Karpas-422 (cell line): ENCODE measurements at regions not wholly inside any gene's neighbourhood (a gene's known extent, or its start where the extent isn't known, plus 50 kb on each side); places are given as distances from the start of the nearest gene placed in this dataset.
A peak's percentile ranks its signal among the peaks of the same experiment; 100 is the strongest.
"Not testable (repeated sequence)": the region's sequence is repeated elsewhere in the genome, so short reads cannot be mapped to it uniquely, and the experiment has no call there.

Experiments used
- DNase-seq: peaks from one replicate; pipeline ENCODE4 v3.0.0-alpha.2; 2015
- H2AFZ ChIP-seq: fragments of 200-600 bp; sonication (generic); 2 replicates; pipeline ENCODE4 v1.6.1; 2014; ENCODE audit warnings: antibody characterized with exemption, low read length, mixed read lengths
- H3K27ac ChIP-seq: fragments of 200-600 bp; sonication (generic); 2 replicates; pipeline ENCODE4 v1.5.1; 2014; ENCODE audit warnings: mild to moderate bottlenecking, low read length, moderate library complexity
- H3K27me3 ChIP-seq: fragments of 200-600 bp; sonication (generic); 2 replicates; pipeline ENCODE4 v1.6.1; 2014; ENCODE audit warnings: low read length, mixed read lengths
- H3K36me3 ChIP-seq: fragments of 200-600 bp; sonication (generic); 2 replicates; pipeline ENCODE4 v1.6.1; 2014; ENCODE audit warnings: low read length, mixed read lengths; ENCODE audit not compliant: insufficient read depth
- H3K4me1 ChIP-seq: fragments of 200-600 bp; sonication (generic); 2 replicates; pipeline ENCODE4 v1.6.1; 2014; ENCODE audit warnings: mild to moderate bottlenecking, low read length, mixed read lengths
- H3K4me2 ChIP-seq: fragments of 200-600 bp; sonication (generic); 2 replicates; pipeline ENCODE4 v1.6.1; 2014; ENCODE audit warnings: low read length, low read depth, mild to moderate bottlenecking; ENCODE audit not compliant: poor library complexity, severe bottlenecking
- H3K4me3 ChIP-seq: fragments of 200-600 bp; sonication (generic); 2 replicates; pipeline ENCODE4 v1.5.1; 2014; ENCODE audit warnings: mild to moderate bottlenecking, antibody characterized with exemption, low read length, mixed read lengths
- H3K79me2 ChIP-seq: fragments of 200-600 bp; sonication (generic); 2 replicates; pipeline ENCODE4 v1.6.1; 2014; ENCODE audit warnings: mild to moderate bottlenecking, low read length, mixed read lengths
- H3K9ac ChIP-seq: fragments of 200-600 bp; sonication (generic); 2 replicates; pipeline ENCODE4 v1.6.0; 2014; ENCODE audit warnings: low read length
- H3K9me2 ChIP-seq: fragments of 200-600 bp; sonication (generic), shearing (Covaris generic); replicated peaks from 2 replicates; pipeline ENCODE4 v1.6.0; 2014; ENCODE audit warnings: mild to moderate bottlenecking, low read length, moderate library complexity; ENCODE audit not compliant: insufficient read depth
- H3K9me3 ChIP-seq: fragments of 300-700, 200-600 bp; sonication (generic); 2 replicates; pipeline ENCODE4 v1.6.1; 2014; ENCODE audit warnings: low read length, mixed read lengths
- H4K20me1 ChIP-seq: fragments of 200-600 bp; sonication (generic); 2 replicates; pipeline ENCODE4 v1.6.1; 2014; ENCODE audit warnings: mild to moderate bottlenecking, antibody characterized with exemption, low read length, low read depth; ENCODE audit not compliant: insufficient read depth

DNA sequence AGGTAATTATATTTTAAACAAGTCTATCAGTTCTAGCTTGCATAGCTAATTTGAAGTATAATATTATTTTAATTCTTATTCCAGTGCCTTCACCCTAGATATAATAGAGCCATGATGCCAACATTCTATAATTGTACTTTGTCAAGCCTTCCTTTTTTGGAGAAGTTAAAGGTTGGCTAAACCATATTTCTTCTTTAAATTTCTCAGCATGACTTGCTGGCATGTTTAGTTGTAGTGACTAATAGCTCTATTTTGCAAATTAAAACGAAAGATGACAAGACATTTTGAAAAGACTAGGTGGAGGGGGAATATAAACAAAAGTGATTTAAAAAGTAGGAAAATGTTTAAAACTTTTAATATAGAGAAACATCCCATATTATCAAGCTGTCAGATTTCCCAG, 400.7 kb downstream of the PSAT1 start:
- Histone ChIP-seq H3K79me2 (no peaks in the 10 kb centered on the region), H3K27ac (no peak overlapping the region), H3K9me3 (no peaks in the 10 kb centered on the region), H4K20me1 (no peaks in the 10 kb centered on the region), H3K4me2 (no peak overlapping the region), H3K36me3 (no peaks in the 10 kb centered on the region), H2AFZ (no peak overlapping the region), H3K4me1 (no peaks in the 10 kb centered on the region), H3K4me3 (no peak overlapping the region), H3K9me2 (no peaks in the 10 kb centered on the region), H3K27me3 (no peaks in the 10 kb centered on the region), H3K9ac (no peak overlapping the region)
- no peak for DNase-seq

DNA sequence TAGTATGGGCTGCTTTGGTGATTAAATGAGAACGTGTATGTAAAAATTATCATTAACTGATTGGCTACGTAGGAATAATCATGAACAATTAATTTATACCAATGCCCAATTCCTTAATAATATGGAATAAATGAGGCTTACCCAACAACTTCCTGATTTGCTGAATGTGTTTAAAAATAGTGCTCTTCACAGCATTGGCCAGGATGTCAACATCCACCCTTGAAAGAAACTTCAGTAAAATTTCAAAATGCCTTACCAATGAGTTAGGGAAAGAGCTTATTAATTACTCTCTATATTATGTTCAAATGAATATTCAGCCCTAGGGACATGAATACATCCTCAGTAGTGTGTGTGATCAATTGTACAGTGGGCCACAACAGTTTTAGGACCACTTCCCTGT, 401.4 kb downstream of the PSAT1 start:
- no peak overlapping the region for H3K27ac ChIP-seq
- H3K9ac ChIP-seq, result no peak overlapping the region
- H4K20me1 ChIP-seq, result no peaks in the 10 kb centered on the region
- no peaks in the 10 kb centered on the region for H3K9me3 ChIP-seq
- H3K36me3 ChIP-seq, result no peaks in the 10 kb centered on the region
- no peak overlapping the region for H3K4me2 ChIP-seq
- H3K4me1 ChIP-seq, result no peaks in the 10 kb centered on the region
- no peaks in the 10 kb centered on the region for H3K9me2 ChIP-seq
- H2AFZ ChIP-seq, result no peak overlapping the region
- no peaks in the 10 kb centered on the region for H3K79me2 ChIP-seq
- H3K4me3 ChIP-seq, result no peak overlapping the region
- no peaks in the 10 kb centered on the region for H3K27me3 ChIP-seq
- no peak for DNase-seq

DNA sequence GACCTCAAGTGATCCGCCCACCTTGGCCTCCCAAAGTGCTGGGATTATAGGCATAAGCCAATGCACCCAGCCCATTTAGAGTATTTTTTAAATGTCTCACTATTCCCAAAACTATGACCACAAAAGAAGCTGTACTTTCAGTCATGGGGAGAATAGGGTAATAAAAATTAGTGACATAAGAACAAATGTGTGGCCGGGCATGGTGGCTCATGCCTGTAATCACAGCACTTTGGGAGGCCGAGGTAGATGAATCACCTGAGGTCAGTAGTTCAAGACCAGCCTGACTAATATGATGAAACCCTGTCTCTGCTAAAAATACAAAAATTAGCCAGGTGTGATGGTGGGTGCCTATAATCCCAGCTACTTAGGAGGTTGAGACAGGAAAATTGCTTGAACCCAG, 402.3 kb downstream of the PSAT1 start:
- not testable (repeated sequence) for H3K9me2 ChIP-seq, H3K36me3 ChIP-seq, H2AFZ ChIP-seq, DNase-seq, H3K4me3 ChIP-seq, H3K9ac ChIP-seq, H3K27ac ChIP-seq, H3K4me1 ChIP-seq, H3K4me2 ChIP-seq, H3K9me3 ChIP-seq, H3K27me3 ChIP-seq, H4K20me1 ChIP-seq, H3K79me2 ChIP-seq

DNA sequence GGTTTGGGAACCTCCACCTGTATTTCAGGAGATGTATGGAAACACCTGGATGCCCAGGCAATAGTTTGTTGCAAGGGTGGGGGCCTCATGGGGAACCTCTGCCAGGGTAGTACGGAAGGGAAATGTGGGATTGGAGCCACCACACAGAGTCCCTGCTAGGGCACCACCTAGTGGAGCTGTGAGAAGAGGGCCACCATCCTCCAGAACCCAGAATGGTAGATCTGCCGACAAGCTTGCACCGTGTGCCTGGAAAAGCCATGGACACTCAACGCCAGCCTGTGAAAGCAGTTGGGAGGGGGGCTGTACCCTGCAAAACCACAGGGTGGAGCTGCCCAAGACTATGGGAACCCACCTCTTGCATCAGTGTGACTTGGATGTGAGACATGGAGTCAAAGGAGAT, 407.2 kb downstream of the PSAT1 start:
- not testable (repeated sequence) for H3K27ac ChIP-seq, H4K20me1 ChIP-seq, H3K27me3 ChIP-seq, H3K9ac ChIP-seq, H3K4me3 ChIP-seq, H3K4me2 ChIP-seq, H3K79me2 ChIP-seq, H3K36me3 ChIP-seq, H3K9me2 ChIP-seq, H3K9me3 ChIP-seq, H3K4me1 ChIP-seq, H2AFZ ChIP-seq
- peak; percentile 54 for DNase-seq

DNA sequence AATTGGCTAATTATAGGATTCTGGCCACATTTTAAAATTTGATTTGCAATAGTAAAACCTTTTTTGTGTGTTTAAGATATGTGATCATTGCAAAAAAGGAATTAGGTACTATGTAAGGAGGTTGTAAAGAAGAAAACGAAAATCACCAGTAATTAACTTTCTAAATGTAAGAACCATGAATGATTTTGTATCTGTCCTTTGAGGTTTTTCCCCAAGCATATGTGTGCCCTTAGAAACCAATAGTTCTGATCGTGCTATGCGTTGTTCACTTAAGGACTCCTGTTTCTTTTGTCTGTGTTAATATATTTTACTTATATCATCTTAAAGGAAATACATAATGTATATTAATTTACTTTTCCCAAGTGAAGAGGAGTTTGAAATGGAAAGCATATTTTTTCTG, 410.2 kb downstream of the PSAT1 start:
- H2AFZ ChIP-seq, result no peak overlapping the region
- peaks cover 5% of the 10 kb centered on the region for H3K4me1 ChIP-seq
- no peaks in the 10 kb centered on the region for H3K79me2 ChIP-seq
- H3K27ac ChIP-seq, result no peak overlapping the region
- DNase-seq, result no peak
- H3K9ac ChIP-seq, result no peak overlapping the region
- no peaks in the 10 kb centered on the region for H3K9me3 ChIP-seq
- H3K27me3 ChIP-seq, result no peaks in the 10 kb centered on the region
- H3K4me3 ChIP-seq, result no peak overlapping the region
- no peak overlapping the region for H3K4me2 ChIP-seq
- no peaks in the 10 kb centered on the region for H3K9me2 ChIP-seq
- H4K20me1 ChIP-seq, result no peaks in the 10 kb centered on the region
- no peaks in the 10 kb centered on the region for H3K36me3 ChIP-seq

DNA sequence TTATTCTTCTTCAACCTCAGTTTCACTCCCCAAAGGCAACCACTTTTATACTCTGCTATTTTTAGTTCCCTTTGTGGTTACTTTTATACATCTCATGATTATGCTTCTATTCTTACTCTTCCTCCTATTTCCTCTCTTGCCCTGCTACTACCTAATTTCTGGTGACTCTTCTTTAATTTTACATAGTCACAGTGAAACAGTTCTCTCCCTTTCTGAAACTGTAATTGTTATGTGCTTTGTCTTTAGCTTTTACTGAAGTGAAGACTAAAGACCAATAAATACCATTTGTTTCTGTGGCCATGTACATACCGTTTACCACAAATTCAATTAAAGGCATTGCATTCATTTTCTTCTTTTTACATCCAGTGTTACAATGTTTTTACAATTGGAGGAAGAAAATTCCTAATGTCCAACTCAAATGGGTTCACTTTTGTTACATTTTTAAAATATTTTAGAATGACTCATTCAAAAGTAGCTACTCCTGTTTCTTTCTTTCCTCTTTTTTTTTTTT, 410.6 kb downstream of the PSAT1 start:
- no peaks in the 10 kb centered on the region for H4K20me1 ChIP-seq
- no peak overlapping the region for H2AFZ ChIP-seq
- H3K9me3 ChIP-seq, result no peaks in the 10 kb centered on the region
- no peak overlapping the region for H3K4me2 ChIP-seq
- H3K9me2 ChIP-seq, result no peaks in the 10 kb centered on the region
- peak; percentile 44 for DNase-seq
- no peak overlapping the region for H3K27ac ChIP-seq
- no peaks in the 10 kb centered on the region for H3K36me3 ChIP-seq
- H3K4me3 ChIP-seq, result no peak overlapping the region
- no peak overlapping the region for H3K9ac ChIP-seq
- H3K27me3 ChIP-seq, result no peaks in the 10 kb centered on the region
- no peaks in the 10 kb centered on the region for H3K79me2 ChIP-seq
- peaks cover 5% of the 10 kb centered on the region for H3K4me1 ChIP-seq

DNA sequence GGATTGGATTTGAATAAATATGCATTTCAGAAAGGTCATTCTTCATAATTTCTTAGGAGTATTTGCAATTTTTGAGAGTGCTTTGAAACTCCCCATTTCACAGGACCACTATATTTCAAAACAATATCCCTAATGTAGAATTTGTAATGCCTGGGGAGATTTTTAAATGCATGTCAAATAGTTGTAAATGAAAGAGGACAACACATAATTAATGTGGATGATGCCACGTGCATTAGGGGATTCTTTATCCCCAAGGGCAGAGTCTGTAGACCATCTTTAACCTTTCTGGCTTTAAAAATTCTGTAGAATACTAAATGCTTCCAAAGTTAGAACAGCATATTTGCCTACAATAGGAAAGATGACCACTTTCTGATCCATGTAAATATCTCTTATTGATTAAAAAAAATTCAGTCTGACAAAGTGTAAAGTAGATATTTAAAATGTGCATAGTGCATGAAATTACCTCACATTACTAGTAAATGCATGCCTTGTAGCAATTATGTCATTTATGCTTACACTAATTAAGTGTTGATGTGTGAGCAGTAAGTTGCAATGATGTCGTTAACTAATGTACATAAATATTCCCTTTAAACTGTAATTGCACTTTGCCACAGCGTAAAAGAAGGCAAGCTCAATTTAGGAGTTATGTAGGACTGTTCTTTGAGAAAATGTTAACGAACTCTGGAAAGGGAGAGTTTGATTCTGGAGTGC, 416.1 kb downstream of the PSAT1 start:
- H3K79me2 ChIP-seq, result no peaks in the 10 kb centered on the region
- H3K36me3 ChIP-seq, result no peaks in the 10 kb centered on the region
- H3K27me3 ChIP-seq, result no peaks in the 10 kb centered on the region
- no peak overlapping the region for H3K4me3 ChIP-seq
- H3K9me3 ChIP-seq, result no peaks in the 10 kb centered on the region
- H3K9me2 ChIP-seq, result no peaks in the 10 kb centered on the region
- no peak overlapping the region for H3K27ac ChIP-seq
- DNase-seq, result no peak
- H3K4me2 ChIP-seq, result no peak overlapping the region
- no peaks in the 10 kb centered on the region for H4K20me1 ChIP-seq
- H2AFZ ChIP-seq, result no peak overlapping the region
- H3K9ac ChIP-seq, result no peak overlapping the region
- no peaks in the 10 kb centered on the region for H3K4me1 ChIP-seq

DNA sequence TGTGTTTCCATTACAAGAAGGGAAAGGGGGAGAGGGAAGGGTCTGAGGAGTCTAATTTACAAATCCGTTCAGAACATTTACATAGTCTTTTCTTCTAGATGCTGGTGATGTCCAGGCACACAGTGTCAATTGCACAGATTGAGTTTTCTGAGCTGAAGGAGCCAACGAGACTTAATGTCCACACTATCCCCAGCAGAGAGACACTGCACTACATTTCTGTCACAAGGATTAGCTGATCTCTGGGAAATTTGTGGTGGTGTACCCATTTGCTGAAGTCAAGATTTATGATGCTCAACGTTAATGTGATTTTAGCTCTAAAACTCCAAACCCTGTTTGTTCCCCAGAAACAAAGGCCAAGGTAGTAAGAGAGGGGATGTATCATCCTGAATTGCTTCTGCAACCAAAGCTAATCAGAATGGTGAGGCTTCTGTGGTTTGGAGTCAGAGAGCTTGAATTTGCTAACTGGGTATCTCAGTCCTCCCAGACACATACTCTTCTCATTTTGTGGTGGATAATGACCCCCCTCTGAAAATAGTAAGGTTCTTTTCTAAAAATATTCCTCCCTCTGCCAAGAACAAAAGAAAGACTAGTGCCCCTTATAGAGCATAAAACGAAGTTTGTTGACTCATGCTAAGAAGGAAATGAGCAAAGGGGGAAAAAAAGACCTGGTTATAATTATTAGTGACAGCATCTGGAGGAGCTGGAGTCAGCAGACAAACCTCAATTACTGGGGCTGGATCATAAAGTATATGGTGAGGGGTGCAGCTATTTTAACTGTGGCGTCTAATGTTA, 416.9 kb downstream of the PSAT1 start:
- H4K20me1 ChIP-seq, result no peaks in the 10 kb centered on the region
- no peak overlapping the region for H3K4me2 ChIP-seq
- H3K9me2 ChIP-seq, result no peaks in the 10 kb centered on the region
- H3K9me3 ChIP-seq, result no peaks in the 10 kb centered on the region
- no peaks in the 10 kb centered on the region for H3K4me1 ChIP-seq
- no peak overlapping the region for H3K4me3 ChIP-seq
- H3K27me3 ChIP-seq, result no peaks in the 10 kb centered on the region
- no peak overlapping the region for H3K27ac ChIP-seq
- H3K79me2 ChIP-seq, result no peaks in the 10 kb centered on the region
- no peak overlapping the region for H2AFZ ChIP-seq
- H3K9ac ChIP-seq, result no peak overlapping the region
- no peak for DNase-seq
- no peaks in the 10 kb centered on the region for H3K36me3 ChIP-seq
